ENCODE measurements at regions not wholly inside any gene's neighbourhood (a gene's known extent, or its start where the extent isn't known, plus 50 kb on each side); places are given as distances from the start of the nearest gene placed in this dataset.

DNA sequence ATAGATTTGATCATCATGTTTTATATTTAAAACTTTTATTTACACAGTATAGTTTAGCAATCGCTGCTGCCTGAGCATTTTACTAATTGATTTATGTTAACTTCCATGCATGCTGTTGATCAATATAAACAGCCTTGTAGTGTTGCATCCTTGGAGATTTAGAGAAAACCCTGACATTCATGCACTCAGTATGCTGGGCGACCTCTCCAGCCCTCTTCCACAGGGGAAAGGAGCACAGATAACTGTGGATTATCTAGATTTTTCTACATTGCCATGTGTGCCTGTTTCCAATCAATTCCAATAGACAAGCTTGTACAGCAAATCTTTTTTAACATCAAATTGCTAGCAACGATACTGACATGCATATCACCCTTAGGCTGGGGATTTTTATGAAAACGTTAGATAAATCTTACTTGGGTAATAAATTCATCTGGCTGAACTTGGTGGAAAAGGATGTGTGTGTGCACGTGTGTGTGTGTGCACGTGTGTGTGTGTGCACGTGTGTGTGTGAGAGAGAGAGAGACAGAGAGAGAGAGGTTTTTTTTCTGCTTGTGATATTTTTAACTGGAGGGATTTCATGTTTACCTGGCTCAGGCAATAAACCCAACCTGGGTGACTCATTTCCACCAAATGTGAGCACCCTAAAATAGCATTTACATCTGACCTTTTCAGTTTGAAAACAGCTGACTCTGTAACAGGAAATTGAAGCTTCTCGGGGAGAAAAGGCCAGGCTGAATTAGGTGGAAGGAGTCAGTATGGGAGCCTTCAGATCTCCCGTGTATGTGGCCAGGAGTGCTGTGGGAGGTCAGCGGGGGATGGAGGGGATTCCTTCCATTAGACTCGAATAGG is 339.8 kb downstream of the PRDM2 start:
- no peak for DNase-seq (ENCODE audit: low read depth, low spot score)

- no peak for DNase-seq (ENCODE audit: low read depth, low spot score)
These were observed 350.0 kb downstream of the PRDM2 start for GRCh38 chr1:14049965-14050364.

DNA sequence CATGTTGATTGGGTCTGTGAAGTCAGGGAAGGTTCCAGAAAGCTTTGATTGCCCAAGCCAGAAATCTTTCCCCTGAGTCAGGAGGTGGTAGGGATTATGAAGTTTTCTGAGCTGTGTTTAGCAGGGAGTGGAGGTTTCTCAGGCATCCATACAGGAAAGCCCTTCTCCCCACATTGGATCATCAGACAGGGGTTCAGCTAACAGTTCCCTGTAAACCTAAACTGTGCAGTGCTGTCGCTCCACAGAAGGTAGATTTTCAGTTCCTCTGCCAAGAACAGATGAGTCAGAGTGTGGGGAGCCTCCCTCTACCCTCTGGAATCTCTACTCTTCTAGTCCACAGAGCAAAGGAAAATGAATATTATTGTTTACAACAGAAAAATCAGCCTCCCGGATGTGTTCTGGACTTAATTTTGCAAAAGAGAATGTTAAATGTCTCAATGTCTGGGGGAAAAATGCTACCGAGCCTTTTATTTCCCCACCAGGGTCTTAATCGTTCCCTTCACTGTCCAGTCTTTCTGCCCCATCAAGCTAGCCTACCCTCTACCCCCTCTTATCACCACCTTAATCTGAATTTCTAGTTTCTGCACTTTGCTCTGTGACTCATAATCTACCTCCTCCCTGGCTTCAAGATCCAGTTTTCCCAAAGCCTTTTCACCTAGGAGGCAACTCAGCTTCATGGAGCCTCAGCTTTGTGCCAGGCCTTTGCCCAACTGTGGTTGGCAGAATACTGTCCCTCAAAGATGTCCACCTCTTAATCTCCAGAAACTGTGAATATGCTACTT is 355.6 kb downstream of the PRDM2 start:
- DNase-seq (ENCODE audit: low read depth, low spot score): no peak

- DNase-seq (ENCODE audit: low read depth, low spot score): no peak
These were observed 357.7 kb downstream of the PRDM2 start for GRCh38 chr1:14057640-14058039.

GRCh38 chr1:14061204-14061603 is 361.2 kb downstream of the PRDM2 start:
- DNase-seq (ENCODE audit: low read depth, low spot score): no peak

DNA sequence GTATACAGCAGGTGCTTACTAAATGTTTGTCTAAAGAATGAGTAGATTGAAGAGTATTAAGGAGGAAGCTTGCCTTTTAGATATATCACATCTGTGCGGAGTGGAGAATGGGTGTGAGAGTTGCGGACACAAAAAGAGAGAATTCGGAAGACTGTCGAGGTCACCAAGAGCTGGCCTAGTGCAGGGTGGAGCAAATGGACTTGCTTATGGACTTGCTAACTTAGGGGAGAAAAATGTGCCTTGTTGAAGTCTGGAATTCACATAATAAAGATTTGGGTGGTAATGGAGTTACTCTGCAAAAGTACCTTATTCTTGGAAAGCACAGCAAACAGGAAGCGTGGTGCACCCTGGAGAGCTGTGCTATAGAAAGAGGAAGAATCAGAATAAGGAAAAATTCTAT is 361.7 kb downstream of the PRDM2 start:
- DNase-seq (ENCODE audit: low read depth, low spot score): no peak

DNA sequence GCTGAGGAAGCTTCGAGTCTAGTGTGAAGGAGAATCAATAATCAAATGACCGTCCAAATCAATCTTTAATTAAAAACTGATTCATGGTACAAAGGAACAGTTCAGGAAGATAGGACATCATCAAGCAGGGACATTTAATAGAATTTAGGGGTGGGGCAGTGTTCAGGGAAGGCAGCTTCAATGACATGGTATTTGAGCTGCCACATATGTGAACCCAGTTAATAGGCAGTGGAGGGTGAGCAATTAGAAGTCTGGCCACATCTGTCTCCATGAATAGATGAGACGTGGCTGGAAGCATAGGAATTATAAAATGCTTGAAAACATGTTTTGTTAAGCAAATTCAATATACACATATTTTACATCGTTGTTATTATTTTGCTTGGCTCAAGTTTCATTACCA is 362.7 kb downstream of the PRDM2 start:
- DNase-seq (ENCODE audit: low read depth, low spot score): no peak

- no peak for DNase-seq (ENCODE audit: low read depth, low spot score)
These were observed 364.9 kb downstream of the PRDM2 start for GRCh38 chr1:14064649-14065442.

- no peak for DNase-seq (ENCODE audit: low read depth, low spot score)
These were observed 365.5 kb downstream of the PRDM2 start for GRCh38 chr1:14065486-14065885.

- DNase-seq (ENCODE audit: low read depth, low spot score): no peak
These were observed 367.0 kb downstream of the PRDM2 start for GRCh38 chr1:14067036-14067435.

GRCh38 chr1:14067711-14068110 is 367.7 kb downstream of the PRDM2 start:
- no peak for DNase-seq (ENCODE audit: low read depth, low spot score)

GRCh38 chr1:14071581-14071980 is 371.6 kb downstream of the PRDM2 start:
- no peak for DNase-seq (ENCODE audit: low read depth, low spot score)

- DNase-seq (ENCODE audit: low read depth, low spot score): no peak
These were observed 380.7 kb downstream of the PRDM2 start for GRCh38 chr1:14080653-14081052.

DNA sequence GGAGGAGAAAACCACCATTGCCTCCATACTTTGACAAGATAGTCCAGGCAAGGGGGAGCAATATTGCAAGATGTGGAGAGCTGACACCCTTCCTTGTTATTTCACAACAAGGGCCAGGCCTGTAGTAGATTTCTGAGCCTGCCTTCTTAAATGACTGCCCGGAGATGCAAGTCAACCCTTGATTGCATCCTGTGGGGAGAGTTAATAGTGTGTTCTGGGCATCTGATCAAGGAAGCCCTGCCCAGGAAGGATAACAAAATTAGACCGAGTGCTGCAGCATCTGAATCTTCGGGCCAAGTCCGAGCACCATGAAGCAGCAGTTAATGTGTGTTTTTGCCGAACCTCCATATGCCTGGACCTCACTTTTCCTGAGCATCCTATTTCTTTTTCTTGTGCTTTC is 382.3 kb downstream of the PRDM2 start:
- DNase-seq (ENCODE audit: low read depth, low spot score): no peak

DNA sequence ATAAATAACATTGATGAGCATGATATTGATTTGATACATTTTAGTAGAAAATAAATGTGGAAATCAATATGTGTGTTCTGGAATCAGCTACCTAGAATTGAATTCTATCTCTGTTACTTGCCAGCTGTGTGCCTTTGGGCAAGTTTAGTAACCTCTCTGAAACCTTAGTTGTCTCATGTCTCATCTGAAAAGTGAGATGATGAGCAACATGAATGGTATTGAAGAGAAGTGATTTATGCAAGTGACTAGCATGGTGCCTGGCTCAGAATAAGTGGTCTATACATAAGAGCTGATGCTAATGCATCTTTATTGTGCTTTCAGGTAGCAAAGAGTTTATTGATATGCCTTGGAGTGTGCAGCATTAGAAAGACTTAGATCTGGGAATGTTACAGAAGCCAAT is 383.3 kb downstream of the PRDM2 start:
- DNase-seq (ENCODE audit: low read depth, low spot score): no peak

DNA sequence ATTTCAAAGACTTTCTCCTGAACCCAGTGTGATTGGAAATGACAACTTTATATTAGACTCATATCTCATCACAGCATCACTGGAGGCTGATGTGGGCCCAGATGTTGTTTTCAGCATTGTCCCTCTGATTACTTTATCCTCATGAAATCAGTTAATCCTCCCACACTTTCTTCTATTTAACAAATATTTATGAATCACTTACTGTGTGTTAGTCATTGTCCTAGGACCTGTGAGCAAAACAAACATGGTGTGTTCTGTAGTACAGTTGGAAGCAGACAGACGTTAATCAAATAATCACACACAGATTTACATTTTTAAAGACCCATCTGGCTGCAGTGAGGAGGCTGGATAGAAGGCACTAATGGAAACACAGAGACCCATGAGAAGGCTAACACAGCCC is 383.7 kb downstream of the PRDM2 start:
- no peak for DNase-seq (ENCODE audit: low read depth, low spot score)

DNA sequence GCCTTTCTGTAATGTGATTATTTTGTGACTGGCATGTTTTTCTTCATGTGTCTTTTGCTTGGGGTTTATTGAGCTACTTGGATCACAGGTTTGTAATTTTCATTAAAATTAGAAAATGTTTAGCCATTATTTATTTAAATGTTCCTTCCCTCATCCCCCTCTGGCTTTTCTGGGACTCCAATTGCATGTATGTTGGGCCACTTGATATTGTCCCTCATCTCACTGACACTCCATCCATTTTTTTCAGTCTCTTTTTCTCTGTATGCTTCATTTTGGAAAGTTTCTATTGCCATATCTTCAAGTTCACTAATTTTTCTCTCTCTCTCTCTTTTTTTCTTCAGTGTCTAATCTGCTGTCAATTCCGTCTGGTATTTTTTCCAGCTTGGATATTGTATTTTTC is 390.1 kb downstream of the PRDM2 start:
- DNase-seq (ENCODE audit: low read depth, low spot score): no peak

- DNase-seq (ENCODE audit: low read depth, low spot score): no peak
These were observed 390.5 kb downstream of the PRDM2 start for GRCh38 chr1:14090531-14090930.

DNA sequence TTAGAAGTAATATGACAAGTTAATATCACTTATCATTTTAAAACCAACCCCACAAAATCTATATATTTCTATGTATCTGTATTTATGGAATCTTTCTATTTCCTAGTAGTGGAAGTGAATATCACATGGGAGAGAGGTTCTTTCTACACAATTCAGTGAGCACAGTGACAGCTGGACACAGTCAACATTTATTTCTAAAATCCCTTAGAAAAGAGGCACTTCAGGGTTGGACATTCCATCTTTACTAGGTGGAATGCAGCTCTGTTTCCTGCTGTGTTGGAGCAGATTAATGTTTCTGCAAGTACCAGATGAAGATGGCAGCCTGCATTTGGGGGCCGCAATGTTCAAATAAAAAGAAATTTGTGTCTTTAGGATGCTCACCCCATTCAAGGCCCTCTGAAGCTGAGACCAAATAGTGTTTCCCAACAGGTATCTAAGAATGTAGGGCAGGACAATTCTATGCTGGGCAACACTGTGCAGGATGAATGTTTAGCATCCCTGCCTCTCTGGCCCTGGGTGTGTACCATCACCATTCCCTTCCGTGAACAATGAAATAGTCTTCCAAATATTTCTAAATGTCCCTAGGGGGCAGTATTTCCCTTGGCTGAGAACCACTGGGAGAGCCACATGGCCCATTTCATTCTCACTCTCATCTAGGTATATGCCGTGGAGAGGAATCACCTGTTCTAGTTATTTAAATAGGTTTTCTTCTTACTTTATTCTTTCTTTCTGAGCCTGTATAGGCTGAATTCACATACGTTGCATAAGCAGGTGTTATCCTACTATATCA is 394.8 kb downstream of the PRDM2 start:
- DNase-seq (ENCODE audit: low read depth, low spot score): no peak

GRCh38 chr1:14098294-14098913 is 398.4 kb downstream of the PRDM2 start:
- no peak for DNase-seq (ENCODE audit: low read depth, low spot score)

GRCh38 chr1:14100444-14100843 is 400.5 kb downstream of the PRDM2 start:
- DNase-seq (ENCODE audit: low read depth, low spot score): no peak
